Hindlimb muscle (tissue), 1 donor: ENCODE measurements at regions not wholly inside any gene's neighbourhood (a gene's known extent, or its start where the extent isn't known, plus 50 kb on each side); places are given as distances from the start of the nearest gene placed in this dataset.
"Not testable (repeated sequence)": the region's sequence is repeated elsewhere in the genome, so short reads cannot be mapped to it uniquely, and the experiment has no call there.

ENCODE experiments used
- DNase-seq: peaks from one replicate; pipeline ENCODE4 v3.0.0-alpha.2; 2013

GRCh38 chr10:131567279-131568162, 256.0 kb upstream of the TCERG1L start:
- DNase-seq: no peak

GRCh38 chr10:131568866-131569265, 257.3 kb upstream of the TCERG1L start:
- DNase-seq: no peak

- DNase-seq: no peak
These were observed 258.6 kb upstream of the TCERG1L start for GRCh38 chr10:131569851-131570715.

- no peak for DNase-seq
These were observed 259.3 kb upstream of the TCERG1L start for GRCh38 chr10:131570716-131571307.

GRCh38 chr10:131571346-131571745, 259.8 kb upstream of the TCERG1L start:
- DNase-seq: no peak

- DNase-seq: no peak
These were observed 260.3 kb upstream of the TCERG1L start for GRCh38 chr10:131571865-131572264.

- no peak for DNase-seq
These were observed 261.7 kb upstream of the TCERG1L start for GRCh38 chr10:131573256-131573655.

GRCh38 chr10:131573707-131574106, 262.2 kb upstream of the TCERG1L start:
- DNase-seq: no peak

GRCh38 chr10:131574363-131574706, 262.8 kb upstream of the TCERG1L start:
- no peak for DNase-seq

- no peak for DNase-seq
These were observed 263.3 kb upstream of the TCERG1L start for GRCh38 chr10:131574707-131575430.

GRCh38 chr10:131575877-131576276, 264.4 kb upstream of the TCERG1L start:
- DNase-seq: no peak

- DNase-seq: no peak
These were observed 265.0 kb upstream of the TCERG1L start for GRCh38 chr10:131576341-131577177.

GRCh38 chr10:131577178-131577555, 265.6 kb upstream of the TCERG1L start:
- DNase-seq: no peak

- no peak for DNase-seq
These were observed 266.4 kb upstream of the TCERG1L start for GRCh38 chr10:131577786-131578471.

GRCh38 chr10:131578472-131578970, 267.0 kb upstream of the TCERG1L start:
- no peak for DNase-seq

- no peak for DNase-seq
These were observed 267.9 kb upstream of the TCERG1L start for GRCh38 chr10:131579251-131580071.

GRCh38 chr10:131580076-131580652, 268.6 kb upstream of the TCERG1L start:
- DNase-seq: no peak

- DNase-seq: no peak
These were observed 269.2 kb upstream of the TCERG1L start for GRCh38 chr10:131580674-131581073.

GRCh38 chr10:131581547-131581946, 270.0 kb upstream of the TCERG1L start:
- DNase-seq: not testable (repeated sequence)
